SU-DHL-6 (cell line): ENCODE measurements at regions not wholly inside any gene's neighbourhood (a gene's known extent, or its start where the extent isn't known, plus 50 kb on each side); places are given as distances from the start of the nearest gene placed in this dataset.

Experiments
- CTCF ChIP-seq: fragments of 200-600 bp; sonication (generic); IDR thresholded peaks from one replicate; pipeline ENCODE4 v1.5.1; 2017; ENCODE audit warnings: antibody characterized with exemption, mild to moderate bottlenecking, low read length, moderate library complexity; ENCODE audit not compliant: insufficient read depth, poor library complexity, severe bottlenecking
- EZH2phosphoT487 ChIP-seq: fragments of 200-600 bp; sonication (generic), shearing (Covaris generic); conservative IDR thresholded peaks from 2 replicates; pipeline ENCODE4 v1.6.1; 2018; ENCODE audit warnings: mild to moderate bottlenecking, antibody characterized with exemption, low read length, moderate library complexity, mixed read lengths

GRCh38 chr5:82865625-82866024 lies 211.6 kb downstream of the TMEM167A start:
- TF ChIP-seq CTCF (no peak), EZH2phosphoT487 (no peak)
